Keratinocyte (primary cell): ENCODE measurements at regions not wholly inside any gene's neighbourhood (a gene's known extent, or its start where the extent isn't known, plus 50 kb on each side); places are given as distances from the start of the nearest gene placed in this dataset.

ENCODE experiments used
- DNase-seq: peaks from one replicate; pipeline ENCODE4 v3.0.0-alpha.2; 2011; ENCODE audit warnings: low read depth, missing footprints, low spot score
- FAIRE-seq: peaks from 2 replicates; lab custom pipeline; 2011; peaks lifted over from hg19 to GRCh38; lab: Jason Lieb, UNC
- H2AFZ ChIP-seq: 2 replicates; pipeline ENCODE4 v1.6.0; 2012; ENCODE audit warnings: low read length, control low read depth, inconsistent platforms; ENCODE audit not compliant: control insufficient read depth
- H3K27ac ChIP-seq: 2 replicates; pipeline ENCODE4 v1.5.1; 2011; ENCODE audit warnings: low read length; ENCODE audit not compliant: control insufficient read depth, insufficient read depth
- H3K27me3 ChIP-seq: 3 replicates; pipeline ENCODE4 v1.6.0; 2011; ENCODE audit warnings: low read length; ENCODE audit not compliant: control insufficient read depth, insufficient read depth; ENCODE audit errors: extremely low read depth
- H3K36me3 ChIP-seq, 2 experiments: 2 replicates in 1 of 2; 3 replicates in 1 of 2; pipeline ENCODE4 v1.5.1; 2011; ENCODE audit warnings: low read length in 2 of 2, mild to moderate bottlenecking in 1 of 2; ENCODE audit not compliant: control insufficient read depth in 2 of 2, insufficient read depth in 2 of 2; ENCODE audit errors: extremely low read depth in 1 of 2
- H3K4me1 ChIP-seq: 3 replicates; pipeline ENCODE4 v1.5.1; 2011; ENCODE audit warnings: low read length; ENCODE audit not compliant: control insufficient read depth, insufficient read depth; ENCODE audit errors: extremely low read depth
- H3K4me2 ChIP-seq: 3 replicates; pipeline ENCODE4 v1.6.0; 2011; ENCODE audit warnings: low read depth, low read length; ENCODE audit not compliant: control insufficient read depth, insufficient read depth; ENCODE audit errors: extremely low read depth
- H3K4me3 ChIP-seq, 3 experiments: fragments of 200-600 bp in 1 of 3; sonication (generic) in 1 of 3; 2 replicates in 2 of 3; 3 replicates in 1 of 3; pipeline ENCODE4 v1.5.1; 2011 to 2016; ENCODE audit warnings: low read length in 3 of 3, mild to moderate bottlenecking in 3 of 3, control low read depth in 2 of 3, inconsistent platforms in 1 of 3, low read depth in 1 of 3, mixed read lengths in 1 of 3, mixed run types in 1 of 3, moderate library complexity in 1 of 3; ENCODE audit not compliant: control insufficient read depth in 2 of 3, insufficient read depth in 2 of 3; ENCODE audit errors: extremely low read depth in 1 of 3
- H3K79me2 ChIP-seq: 2 replicates; pipeline ENCODE4 v1.6.0; 2012; ENCODE audit warnings: low read length; ENCODE audit not compliant: control insufficient read depth, insufficient read depth
- H3K9ac ChIP-seq: 3 replicates; pipeline ENCODE4 v1.6.0; 2011; ENCODE audit warnings: low read length; ENCODE audit not compliant: control insufficient read depth, insufficient read depth; ENCODE audit errors: extremely low read depth
- H3K9me1 ChIP-seq: 3 replicates; pipeline ENCODE4 v1.6.0; 2011; ENCODE audit warnings: low read length; ENCODE audit not compliant: control insufficient read depth, insufficient read depth; ENCODE audit errors: extremely low read depth
- H3K9me3 ChIP-seq: 2 replicates; pipeline ENCODE4 v1.5.1; 2012; ENCODE audit warnings: low read depth, low read length; ENCODE audit not compliant: control insufficient read depth
- H4K20me1 ChIP-seq: 3 replicates; pipeline ENCODE4 v1.6.0; 2011; ENCODE audit warnings: low read length; ENCODE audit not compliant: control insufficient read depth, insufficient read depth; ENCODE audit errors: extremely low read depth
- CTCF ChIP-seq, 3 experiments: IDR thresholded peaks in 1 of 3; conservative IDR thresholded peaks in 1 of 3; optimal IDR thresholded peaks in 1 of 3; 2 replicates in 2 of 3; 3 replicates in 1 of 3; pipeline versions ENCODE3 to v1.5.1; 2011; ENCODE audit warnings: low read length in 3 of 3, mild to moderate bottlenecking in 3 of 3, moderate library complexity in 2 of 3, control low read depth in 1 of 3, inconsistent platforms in 1 of 3; ENCODE audit not compliant: insufficient read depth in 2 of 3; ENCODE audit errors: extremely low read depth in 1 of 3
- EZH2 ChIP-seq: IDR thresholded peaks from one replicate; pipeline ENCODE4 v1.6.1; 2012; ENCODE audit warnings: inconsistent platforms, mild to moderate bottlenecking, low read length, moderate library complexity
- dilution Hi-C: fragments of 300-500 bp; cut with MboI; formaldehyde crosslinking; loops from one replicate; pipeline ENCODE4 v1.7.0; 2020; ENCODE audit warnings: low sequenced_read_pairs; ENCODE audit not compliant: extremely low pct_ligation_motif_present

- Histone ChIP-seq H3K27ac (no peak overlapping the region), H3K4me3 (no peak overlapping the region), H3K79me2 (no peaks in the 10 kb centered on the region), H3K9me3 (no peaks in the 10 kb centered on the region), H3K4me2 (no peak overlapping the region), H2AFZ (no peak overlapping the region), H3K27me3 (peaks cover 12% of the 10 kb centered on the region), H4K20me1 (no peaks in the 10 kb centered on the region), H3K9me1 (no peaks in the 10 kb centered on the region), H3K9ac (no peak overlapping the region), H3K4me1 (no peaks in the 10 kb centered on the region), H3K36me3 (no peaks in the 10 kb centered on the region)
- no peak for TF ChIP-seq EZH2
- no peak for TF ChIP-seq CTCF (optimal IDR thresholded peaks at IDR 0.05 in 1 of 3, IDR thresholded peaks at IDR 0.05 in 1 of 3, conservative IDR thresholded peaks at IDR 0.05 in 1 of 3; ENCODE audit: extremely low read depth in 1 of 3, insufficient read depth in 2 of 3, low read length in 3 of 3)
- dilution Hi-C loops = no loop called here
- no peak for FAIRE-seq
- no peak for DNase-seq
These were observed 120.8 kb upstream of the CCDC196 start for GRCh38 chr14:66365388-66365787.

- Histone ChIP-seq H2AFZ (no peak overlapping the region), H3K9ac (no peak overlapping the region), H3K79me2 (no peaks in the 10 kb centered on the region), H3K36me3 (no peaks in the 10 kb centered on the region), H3K4me2 (no peak overlapping the region), H3K9me3 (no peaks in the 10 kb centered on the region), H4K20me1 (no peaks in the 10 kb centered on the region), H3K4me3 (no peak overlapping the region), H3K27me3 (peaks cover 6% of the 10 kb centered on the region), H3K27ac (no peak overlapping the region), H3K9me1 (no peaks in the 10 kb centered on the region), H3K4me1 (no peaks in the 10 kb centered on the region)
- TF ChIP-seq EZH2 = no peak
- no peak for TF ChIP-seq CTCF (optimal IDR thresholded peaks at IDR 0.05 in 1 of 3, IDR thresholded peaks at IDR 0.05 in 1 of 3, conservative IDR thresholded peaks at IDR 0.05 in 1 of 3; ENCODE audit: extremely low read depth in 1 of 3, insufficient read depth in 2 of 3, low read length in 3 of 3)
- FAIRE-seq = no peak
- no peak for DNase-seq
- dilution Hi-C loops = no loop called here
These were observed 116.9 kb upstream of the CCDC196 start for GRCh38 chr14:66369157-66369697.
